Posterior vena cava (tissue), 2 donors: ENCODE measurements at regions not wholly inside any gene's neighbourhood (a gene's known extent, or its start where the extent isn't known, plus 50 kb on each side); places are given as distances from the start of the nearest gene placed in this dataset.
"Not testable (repeated sequence)": the region's sequence is repeated elsewhere in the genome, so short reads cannot be mapped to it uniquely, and the experiment has no call there.

Experiments used
- DNase-seq: peaks from one replicate; pipeline ENCODE4 v3.0.0-alpha.2; 2020; ENCODE audit warnings: low spot score
- intact Hi-C, 2 donors: fragments of 100-400 bp; cut with DNase I; formaldehyde crosslinking; loops; one replicate each; pipeline versions ENCODE4 v1.14.1 to v1.14.2; 2022 to 2023
- donor health status: DM: yes; HTN: yes; CAD: no.
- donor health status: DM: yes; HTN: yes; CAD: no.

DNA sequence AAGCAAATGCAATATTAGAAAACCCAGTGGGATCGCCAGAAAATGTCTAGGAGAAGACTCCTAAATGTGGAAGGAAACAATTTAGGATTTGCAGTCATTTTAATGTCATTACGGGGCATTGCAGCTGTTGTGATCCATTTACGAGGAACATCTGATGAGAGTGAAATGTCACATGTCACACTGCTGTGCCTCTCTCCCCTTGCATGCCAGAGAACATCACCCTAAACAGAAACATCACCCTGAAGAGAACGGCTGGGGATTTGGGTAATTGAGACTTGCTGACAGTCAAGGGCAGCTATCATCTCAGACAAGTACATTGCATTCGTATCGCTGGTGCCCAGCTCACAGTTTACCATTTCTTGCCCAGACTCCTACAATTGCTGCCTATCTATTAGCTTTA, 785.7 kb upstream of the POM121L12 start:
- no peak for DNase-seq
- intact Hi-C loops = no loop called here

- no peak for DNase-seq
- intact Hi-C loops = no loop called here
These were observed 787.9 kb upstream of the POM121L12 start for GRCh38 chr7:52247518-52247917.

DNA sequence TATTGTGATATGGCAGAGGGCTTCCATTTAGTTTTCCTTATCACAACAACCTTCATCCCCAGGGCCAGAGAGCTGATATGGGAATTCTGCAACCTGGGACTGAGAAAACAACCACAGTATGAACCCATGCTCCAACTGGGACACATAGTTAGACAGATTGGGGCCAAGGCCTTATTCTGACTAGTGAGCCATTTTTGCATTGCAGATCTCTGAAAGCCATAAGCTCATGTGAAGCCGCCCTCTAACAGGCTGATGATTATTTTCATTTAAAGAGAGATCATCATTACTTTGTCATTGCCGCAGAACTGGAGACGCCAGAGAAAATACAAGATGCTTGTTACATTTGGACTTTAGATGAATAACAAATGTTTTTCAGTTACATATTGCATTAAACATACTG, 791.7 kb upstream of the POM121L12 start:
- DNase-seq = no peak
- intact Hi-C loops = no loop called here

GRCh38 chr7:52233248-52233647, 802.2 kb upstream of the POM121L12 start:
- no peak for DNase-seq
- intact Hi-C loops = no loop called here

DNA sequence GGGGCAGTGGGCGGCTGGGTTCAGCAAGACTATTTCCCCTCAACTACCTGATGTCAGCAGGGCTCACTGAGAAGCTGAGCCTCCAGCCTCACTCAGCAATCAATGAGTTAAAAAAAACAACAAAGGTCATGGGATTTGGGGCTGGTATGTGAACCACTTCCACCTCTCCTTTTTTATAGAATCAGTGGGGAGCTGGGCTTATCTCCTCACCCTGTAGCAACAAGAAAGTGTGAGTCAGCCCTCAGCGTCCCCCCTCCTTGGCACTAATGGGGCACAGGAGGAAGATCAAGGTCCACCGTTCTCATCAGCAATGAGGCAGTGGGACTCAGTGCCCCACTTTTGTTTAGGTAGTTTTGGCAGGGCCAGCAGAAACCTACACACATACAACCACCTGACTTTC, 823.5 kb upstream of the POM121L12 start:
- intact Hi-C loops = no loop called here
- no peak for DNase-seq

- intact Hi-C loops = no loop called here
- no peak for DNase-seq
These were observed 825.8 kb upstream of the POM121L12 start for GRCh38 chr7:52209614-52210013.

- intact Hi-C loops = no loop called here
- DNase-seq = no peak
These were observed 838.2 kb upstream of the POM121L12 start for GRCh38 chr7:52197221-52197620.

- DNase-seq = no peak
- intact Hi-C loops = no loop called here
These were observed 839.8 kb upstream of the POM121L12 start for GRCh38 chr7:52195664-52196063.

DNA sequence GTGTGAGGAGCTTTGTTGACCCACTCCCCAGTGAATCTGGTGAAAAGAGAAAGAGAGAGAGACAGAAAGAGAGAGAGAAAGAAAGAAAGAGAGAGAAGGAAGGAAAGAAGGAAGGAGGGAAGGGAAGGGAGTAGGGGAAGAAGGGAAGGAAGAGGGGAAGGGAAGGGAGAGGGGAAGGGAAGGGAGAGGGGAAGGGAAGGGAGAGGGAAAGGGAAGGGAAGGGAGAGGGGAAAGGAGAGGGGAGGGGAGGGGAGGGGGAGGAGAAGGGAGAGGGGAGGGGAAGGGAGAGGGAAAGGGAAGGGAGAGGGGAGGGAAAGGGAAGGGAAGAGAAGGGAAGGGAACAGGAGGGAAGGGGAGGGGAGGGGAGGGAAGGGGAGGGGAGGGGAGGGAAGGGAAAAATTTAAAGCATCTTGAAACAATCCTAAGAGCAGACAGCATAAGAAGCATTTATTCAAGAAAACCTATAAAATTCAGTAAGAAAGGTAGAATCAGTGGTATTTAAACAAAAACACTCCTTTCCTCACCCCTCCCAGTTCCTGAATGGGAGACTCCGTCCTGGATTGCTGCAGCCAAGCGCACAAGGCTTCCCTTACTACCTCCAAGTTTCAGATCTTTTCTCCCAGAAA, 846.2 kb upstream of the POM121L12 start:
- intact Hi-C loops = no loop called here
- DNase-seq = no peak

GRCh38 chr7:52184006-52184703, 851.3 kb upstream of the POM121L12 start:
- no peak for DNase-seq
- intact Hi-C loops = no loop called here

DNA sequence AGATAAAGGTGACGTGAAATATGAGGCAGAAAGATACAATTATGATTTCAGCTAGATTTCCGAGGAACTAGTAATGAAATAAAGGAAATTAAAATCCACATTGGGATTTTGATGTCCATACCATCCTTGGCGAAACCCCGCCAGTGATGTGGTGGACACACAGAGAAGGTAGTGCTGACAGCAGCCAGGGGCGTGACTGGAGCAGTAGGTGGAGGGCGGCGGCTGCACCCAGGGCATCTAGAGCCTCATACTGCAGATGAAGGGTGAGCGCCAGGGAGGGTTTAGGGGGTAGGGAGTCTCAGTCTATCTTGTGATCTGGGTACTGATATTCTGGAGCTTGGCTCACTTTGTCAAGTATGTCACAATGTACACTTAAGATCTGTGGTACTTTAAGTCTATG, 855.5 kb upstream of the POM121L12 start:
- no peak for DNase-seq
- intact Hi-C loops = no loop called here

GRCh38 chr7:52168085-52168484, 851.5 kb upstream of the COBL start:
- intact Hi-C loops = no loop called here
- DNase-seq = no peak

DNA sequence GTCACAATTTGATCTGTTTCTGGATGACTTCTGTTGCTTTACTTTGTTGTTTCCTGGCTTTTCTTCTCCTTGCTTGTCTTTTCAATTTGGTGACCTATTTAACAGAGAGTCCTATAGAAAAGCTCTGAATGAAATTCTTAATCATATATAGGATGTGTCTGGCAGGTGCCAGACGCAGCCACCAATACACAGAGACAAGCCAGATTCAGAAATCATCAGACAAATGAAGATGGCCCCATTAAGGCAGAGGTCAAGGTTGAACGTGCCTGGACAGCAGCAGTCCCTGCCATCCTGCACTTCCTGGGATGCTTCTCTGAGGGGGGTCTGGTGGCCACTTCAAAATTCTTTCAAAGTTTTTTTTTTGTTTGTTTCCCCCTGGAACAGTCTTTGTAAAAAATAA, 846.7 kb upstream of the COBL start:
- no peak for DNase-seq
- intact Hi-C loops = no loop called here

- DNase-seq = no peak
- intact Hi-C loops = no loop called here
These were observed 844.9 kb upstream of the COBL start for GRCh38 chr7:52161483-52161882.

GRCh38 chr7:52159421-52159820, 842.8 kb upstream of the COBL start:
- intact Hi-C loops, DNase-seq: not testable (repeated sequence)

GRCh38 chr7:52154382-52154781, 837.8 kb upstream of the COBL start:
- no peak for DNase-seq
- intact Hi-C loops = loop anchor here in 1 of 2 donors (2.0 kb wide), 1 partner anchor 20 kb away; no protein-coding TSS in a partner anchor

DNA sequence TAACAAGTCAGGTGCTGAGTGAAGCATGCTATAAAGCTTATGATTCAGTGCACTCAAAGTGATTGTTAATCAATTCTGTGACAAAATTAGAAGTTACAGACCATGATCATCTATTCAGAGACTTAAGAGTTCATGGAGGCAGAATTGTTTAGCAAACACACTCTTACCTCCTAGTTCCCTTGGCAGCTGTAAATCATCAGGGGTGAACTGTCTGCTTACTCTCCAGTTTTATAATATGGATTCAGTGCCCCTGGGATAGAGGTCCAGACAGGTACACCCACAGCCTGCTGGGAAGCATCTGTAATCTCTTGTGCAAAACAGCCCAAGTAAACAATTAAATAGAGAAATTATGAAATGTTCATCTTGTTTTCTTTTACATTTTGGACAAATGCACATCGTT, 835.0 kb upstream of the COBL start:
- DNase-seq = no peak
- intact Hi-C loops = no loop called here

- no peak for DNase-seq
- intact Hi-C loops = no loop called here
These were observed 834.3 kb upstream of the COBL start for GRCh38 chr7:52150952-52151351.

GRCh38 chr7:52146871-52147634, 830.4 kb upstream of the COBL start:
- no peak for DNase-seq
- intact Hi-C loops = no loop called here

DNA sequence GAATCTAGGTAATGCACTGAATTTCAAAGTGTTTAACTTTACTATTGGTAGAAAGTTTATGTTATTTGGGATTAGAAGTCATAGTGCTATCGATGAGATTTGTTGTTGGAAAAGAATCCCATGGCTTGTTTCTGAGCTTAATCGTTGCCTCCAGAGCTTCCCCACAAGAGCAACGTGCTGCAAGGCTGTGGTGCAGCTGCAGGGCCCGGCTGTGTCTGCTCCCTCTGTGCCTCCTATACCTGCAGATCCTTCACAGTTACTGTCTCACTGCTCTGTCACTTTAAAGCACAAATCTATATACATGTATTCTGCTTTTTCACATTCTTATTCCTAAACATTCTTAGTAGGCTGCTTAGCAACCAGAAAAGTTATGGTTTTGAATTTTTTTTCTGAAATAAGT, 826.6 kb upstream of the COBL start:
- DNase-seq = no peak
- intact Hi-C loops = no loop called here

DNA sequence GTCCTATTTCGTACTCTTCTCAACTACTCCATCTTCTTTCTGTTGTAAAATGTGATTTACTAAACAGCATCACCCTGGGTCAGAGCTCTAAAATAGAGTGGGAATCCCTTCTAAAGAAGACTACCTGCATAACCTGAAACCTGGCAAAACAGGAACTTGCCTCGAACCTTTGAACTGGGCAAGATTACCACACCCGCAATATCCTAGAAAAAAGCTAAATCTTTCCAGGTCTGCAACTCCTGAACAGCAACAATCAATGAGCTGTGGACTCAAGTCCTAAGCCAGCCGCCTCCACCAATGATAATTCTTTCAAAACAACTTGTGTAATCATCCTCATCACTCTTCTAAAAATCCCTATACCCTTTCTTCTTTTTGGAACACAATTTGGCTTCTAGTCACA, 824.2 kb upstream of the COBL start:
- no peak for DNase-seq
- intact Hi-C loops = no loop called here
